CD4-positive, alpha-beta T cell (primary cell): ENCODE measurements at regions not wholly inside any gene's neighbourhood (a gene's known extent, or its start where the extent isn't known, plus 50 kb on each side); places are given as distances from the start of the nearest gene placed in this dataset.

Source experiments
- ATAC-seq: fragments of 200-7000 bp; cut with Tn5 transposase; one replicate; pipeline ENCODE4 v1.10.0; 2022; ENCODE audit warnings: mild to moderate bottlenecking; ENCODE audit not compliant: poor library complexity
- CTCF ChIA-PET: fragments of 350-600 bp; sonication (Branson Sonifier 250); formaldehyde crosslinking; loops from one replicate; lab custom pipeline; 2021; ENCODE audit warnings: antibody characterized with exemption, inconsistent platforms; lab: Charles Lee
- POLR2A ChIA-PET: fragments of 350-600 bp; sonication (Branson Sonifier 250); formaldehyde crosslinking; loops from one replicate; lab custom pipeline; 2021; ENCODE audit warnings: antibody characterized with exemption, inconsistent platforms; lab: Charles Lee
- DNase-seq, 14 experiments: peaks; one replicate each; pipeline ENCODE4 v3.0.0-alpha.2; 2013 to 2020; ENCODE audit warnings: mixed read lengths in 2 of 14
- H3K27ac ChIP-seq, 2 donors: one replicate each; pipeline versions ENCODE4 v1.5.1 to v1.7.0; 2013; ENCODE audit warnings: low read length in 2 of 2, low read depth in 1 of 2, mild to moderate bottlenecking in 1 of 2
- H3K27me3 ChIP-seq, 2 experiments: 1 replicate in 1 of 2; 2 replicates in 1 of 2; pipeline versions ENCODE4 v1.6.1 to v1.7.0; 2013; ENCODE audit warnings: low read length in 2 of 2, control low read depth in 1 of 2, mild to moderate bottlenecking in 1 of 2, moderate library complexity in 1 of 2; ENCODE audit not compliant: insufficient read depth in 2 of 2, control insufficient read depth in 1 of 2
- H3K36me3 ChIP-seq: one replicate; pipeline ENCODE4 v1.6.1; 2013; ENCODE audit warnings: low read length, control low read depth; ENCODE audit not compliant: insufficient read depth
- H3K4me1 ChIP-seq: one replicate; pipeline ENCODE4 v1.6.1; 2013; ENCODE audit warnings: low read length, control low read depth; ENCODE audit not compliant: insufficient read depth
- H3K4me3 ChIP-seq: one replicate; pipeline ENCODE4 v1.5.1; 2013; ENCODE audit warnings: mild to moderate bottlenecking, low read length, moderate library complexity
- H3K9me3 ChIP-seq, 2 experiments: 1 replicate in 1 of 2; 2 replicates in 1 of 2; pipeline versions ENCODE4 v1.6.1 to v1.7.0; 2013; ENCODE audit warnings: low read length in 2 of 2, mild to moderate bottlenecking in 2 of 2, control low read depth in 1 of 2, moderate library complexity in 1 of 2; ENCODE audit not compliant: control insufficient read depth in 1 of 2, insufficient read depth in 1 of 2
- H3K27ac Mint-ChIP-seq: one replicate; pipeline ENCODE4 v1.8.0; 2020; ENCODE audit warnings: mixed read lengths
- H3K27me3 Mint-ChIP-seq: one replicate; pipeline ENCODE4 v1.8.0; 2021; ENCODE audit warnings: mixed read lengths
- H3K36me3 Mint-ChIP-seq: one replicate; pipeline ENCODE4 v1.8.0; 2021; ENCODE audit warnings: low read depth, mixed read lengths
- H3K4me1 Mint-ChIP-seq: one replicate; pipeline ENCODE4 v1.8.0; 2021; ENCODE audit warnings: low read depth, mixed read lengths
- H3K4me3 Mint-ChIP-seq: one replicate; pipeline ENCODE4 v1.8.0; 2020; ENCODE audit warnings: mild to moderate bottlenecking, mixed read lengths
- H3K9me3 Mint-ChIP-seq: one replicate; pipeline ENCODE4 v1.8.0; 2020; ENCODE audit warnings: mixed read lengths
- intact Hi-C, 2 experiments: fragments of 100-400 bp; cut with DNase I in 1 of 2; cut with micrococcal nuclease in 1 of 2; formaldehyde crosslinking; loops; one replicate each; pipeline versions ENCODE4 v1.15.1 to v1.9.0; 2023 to 2025; cut with DNase I, micrococcal nuclease
- TF ChIP-seq, protein P1 (sequence below): fragments of 200-600 bp; IDR thresholded peaks from one replicate; pipeline ENCODE4 v1.8.0; 2022; ENCODE audit warnings: antibody characterized with exemption, mild to moderate bottlenecking

DNA sequence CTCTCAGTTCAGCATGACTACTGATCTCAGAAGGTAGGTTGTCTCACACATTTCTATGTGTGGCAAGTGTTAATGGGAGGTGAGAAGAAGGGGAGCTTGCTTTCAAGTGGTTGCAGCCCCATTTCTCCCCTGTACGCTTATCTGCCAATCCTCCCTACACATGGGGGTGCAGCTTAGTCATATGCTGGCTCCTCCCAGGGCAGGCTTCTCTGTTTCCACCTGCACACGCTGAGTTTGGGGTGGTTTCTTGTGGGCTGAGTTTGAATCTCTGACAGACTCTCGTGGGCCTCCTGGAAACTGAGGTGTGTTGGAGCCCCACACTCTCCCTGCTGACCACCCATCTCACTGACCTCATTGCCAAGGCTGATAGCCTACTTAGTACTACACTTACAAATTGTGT is 435.8 kb upstream of the MTPN start:
- TF ChIP-seq, protein P1, sequence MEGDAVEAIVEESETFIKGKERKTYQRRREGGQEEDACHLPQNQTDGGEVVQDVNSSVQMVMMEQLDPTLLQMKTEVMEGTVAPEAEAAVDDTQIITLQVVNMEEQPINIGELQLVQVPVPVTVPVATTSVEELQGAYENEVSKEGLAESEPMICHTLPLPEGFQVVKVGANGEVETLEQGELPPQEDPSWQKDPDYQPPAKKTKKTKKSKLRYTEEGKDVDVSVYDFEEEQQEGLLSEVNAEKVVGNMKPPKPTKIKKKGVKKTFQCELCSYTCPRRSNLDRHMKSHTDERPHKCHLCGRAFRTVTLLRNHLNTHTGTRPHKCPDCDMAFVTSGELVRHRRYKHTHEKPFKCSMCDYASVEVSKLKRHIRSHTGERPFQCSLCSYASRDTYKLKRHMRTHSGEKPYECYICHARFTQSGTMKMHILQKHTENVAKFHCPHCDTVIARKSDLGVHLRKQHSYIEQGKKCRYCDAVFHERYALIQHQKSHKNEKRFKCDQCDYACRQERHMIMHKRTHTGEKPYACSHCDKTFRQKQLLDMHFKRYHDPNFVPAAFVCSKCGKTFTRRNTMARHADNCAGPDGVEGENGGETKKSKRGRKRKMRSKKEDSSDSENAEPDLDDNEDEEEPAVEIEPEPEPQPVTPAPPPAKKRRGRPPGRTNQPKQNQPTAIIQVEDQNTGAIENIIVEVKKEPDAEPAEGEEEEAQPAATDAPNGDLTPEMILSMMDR, result no peak
- Mint-ChIP-seq H3K4me3 (no peak overlapping the region), H3K27ac (no peak overlapping the region), H3K27me3 (no peaks in the 10 kb centered on the region), H3K9me3 (peaks cover 5% of the 10 kb centered on the region), H3K36me3 (no peaks in the 10 kb centered on the region), H3K4me1 (no peaks in the 10 kb centered on the region)
- no peaks in the 10 kb centered on the region for H3K36me3 ChIP-seq
- no peak overlapping the region for H3K4me3 ChIP-seq
- intact Hi-C loops, result no loop called here
- no peaks in the 10 kb centered on the region for H3K4me1 ChIP-seq
- ChIA-PET CTCF (no interaction called here), POLR2A (no interaction called here)
- H3K27me3 ChIP-seq, result no peaks in the 10 kb centered on the region
- H3K27ac ChIP-seq, result no peak overlapping the region
- H3K9me3 ChIP-seq, result no peaks in the 10 kb centered on the region
- ATAC-seq (no peak), DNase-seq (no peak)

DNA sequence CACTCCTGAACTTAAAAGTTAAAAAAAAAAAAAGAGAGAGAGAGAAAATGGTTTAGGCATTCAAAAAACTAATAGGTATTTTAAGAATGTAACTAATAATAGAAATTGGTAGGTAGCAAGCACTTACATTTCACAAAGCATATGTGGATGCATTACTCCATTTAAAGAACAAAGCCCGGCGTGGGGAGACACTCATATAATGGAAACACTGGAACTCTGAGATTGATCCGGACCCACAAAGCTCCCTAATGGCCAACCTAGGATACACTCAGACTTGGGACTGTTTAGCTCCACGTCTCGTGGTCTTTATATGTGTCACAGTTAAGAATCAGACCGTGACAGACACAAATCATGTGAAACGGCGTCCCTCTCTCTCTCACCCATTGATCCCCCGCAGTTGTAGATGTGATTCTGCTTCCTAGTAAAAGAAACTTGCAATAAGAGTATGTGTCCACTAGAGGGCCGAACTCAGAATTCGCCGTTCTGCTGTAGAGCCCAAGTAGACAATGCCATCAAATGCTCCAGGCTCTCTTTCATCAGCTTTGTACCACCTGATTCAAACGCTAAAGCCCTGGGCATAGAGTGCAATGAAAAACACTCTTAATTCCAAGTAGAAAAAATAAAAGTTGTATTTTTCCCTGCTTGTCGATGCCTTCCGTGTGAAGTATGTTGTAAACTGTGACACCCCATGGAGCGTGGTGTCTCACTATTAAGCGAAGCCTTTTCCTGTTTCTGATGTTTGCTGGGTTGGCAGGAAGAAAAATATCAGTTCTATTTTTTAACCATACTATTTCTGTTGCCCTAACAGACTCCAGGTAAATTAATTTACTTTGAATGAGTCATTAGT is 429.0 kb upstream of the MTPN start:
- H3K4me1 Mint-ChIP-seq, result peaks cover 6% of the 10 kb centered on the region
- no peaks in the 10 kb centered on the region for H3K36me3 ChIP-seq
- POLR2A ChIA-PET, result no interaction called here
- CTCF ChIA-PET, result interaction anchor here (0.8 to 1.2 kb wide), 2 partner anchors 9 to 10 kb away, joined by 3 read pairs; no protein-coding TSS in a partner anchor
- DNase-seq (peak in 4 of 14 experiments; percentile 9 to 38 (median 33)), ATAC-seq (no peak)
- intact Hi-C loops, result no loop called here
- no peaks in the 10 kb centered on the region for H3K27me3 ChIP-seq
- no peaks in the 10 kb centered on the region for H3K9me3 ChIP-seq
- H3K4me1 ChIP-seq, result no peaks in the 10 kb centered on the region
- TF ChIP-seq, protein P1, result peak; percentile 73
- H3K27me3 Mint-ChIP-seq, result peaks cover 6% of the 10 kb centered on the region
- no peak overlapping the region for H3K4me3 ChIP-seq
- no peak overlapping the region for H3K27ac Mint-ChIP-seq
- no peak overlapping the region for H3K27ac ChIP-seq
- H3K36me3 Mint-ChIP-seq, result no peaks in the 10 kb centered on the region
- H3K4me3 Mint-ChIP-seq, result no peak overlapping the region
- H3K9me3 Mint-ChIP-seq, result no peaks in the 10 kb centered on the region

DNA sequence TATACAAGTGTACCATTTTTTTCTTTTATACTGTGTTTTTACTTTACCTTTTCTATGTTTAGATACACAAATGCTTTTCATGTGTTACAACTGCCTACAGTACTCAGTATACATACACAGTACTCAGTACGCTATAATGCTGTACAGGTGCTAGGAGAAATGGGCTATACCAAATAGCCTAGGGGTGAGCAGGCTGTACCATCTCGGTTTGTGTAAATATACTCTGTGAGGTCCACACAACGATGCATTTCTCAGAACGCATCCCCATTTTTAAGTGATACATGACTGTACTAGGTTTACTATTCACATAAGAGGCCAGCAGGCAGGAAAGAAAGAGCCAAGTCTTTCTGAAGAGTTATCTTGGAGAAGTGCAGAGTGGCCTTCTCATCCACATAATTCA is 426.4 kb upstream of the MTPN start:
- peaks cover 6% of the 10 kb centered on the region for H3K27me3 Mint-ChIP-seq
- ChIA-PET CTCF (no interaction called here), POLR2A (no interaction called here)
- H3K36me3 ChIP-seq, result no peaks in the 10 kb centered on the region
- H3K9me3 Mint-ChIP-seq, result no peaks in the 10 kb centered on the region
- no peak for DNase-seq
- no peak overlapping the region for H3K27ac ChIP-seq
- no peaks in the 10 kb centered on the region for H3K27me3 ChIP-seq
- H3K9me3 ChIP-seq, result no peaks in the 10 kb centered on the region
- intact Hi-C loops, result no loop called here
- no peak overlapping the region for H3K4me3 Mint-ChIP-seq
- ATAC-seq, result no peak
- H3K4me1 ChIP-seq, result no peaks in the 10 kb centered on the region
- no peak overlapping the region for H3K27ac Mint-ChIP-seq
- H3K36me3 Mint-ChIP-seq, result no peaks in the 10 kb centered on the region
- TF ChIP-seq, protein P1, result no peak
- H3K4me1 Mint-ChIP-seq, result peaks cover 6% of the 10 kb centered on the region
- no peak overlapping the region for H3K4me3 ChIP-seq
